ENCODE measurements at regions not wholly inside any gene's neighbourhood (a gene's known extent, or its start where the extent isn't known, plus 50 kb on each side); places are given as distances from the start of the nearest gene placed in this dataset.

GRCh38 chr2:47274054-47274782 lies 94.9 kb upstream of the EPCAM start:
- ATAC-seq = peak; percentile 65
- TF ChIP-seq CREB5 (CRISPR knock-in tag; IDR thresholded peaks at IDR 0.05; ENCODE audit: low read depth) (peak; percentile 89), GLIS3 (CRISPR knock-in tag; IDR thresholded peaks at IDR 0.05) (no peak), ISL1 (CRISPR knock-in tag; IDR thresholded peaks at IDR 0.05) (peak; percentile 63), ZC3H10 (CRISPR knock-in tag; IDR thresholded peaks at IDR 0.05) (no peak), ZFP3 (CRISPR knock-in tag; IDR thresholded peaks at IDR 0.05) (peak; percentile 34; the same call in 1 of the 2 replicates), TOX (CRISPR knock-in tag; IDR thresholded peaks at IDR 0.05; ENCODE audit: borderline replicate concordance) (no peak)

GRCh38 chr2:47272905-47273758 lies 96.0 kb upstream of the EPCAM start:
- no peak for ATAC-seq
- TF ChIP-seq SNAI2 (CRISPR knock-in tag; IDR thresholded peaks at IDR 0.05) (no peak), ZNF70 (CRISPR knock-in tag; IDR thresholded peaks at IDR 0.05) (no peak), RARB (CRISPR knock-in tag; IDR thresholded peaks at IDR 0.05) (no peak), ZNF565 (CRISPR knock-in tag; conservative IDR thresholded peaks at IDR 0.05; ENCODE audit: low read depth) (no peak), TOX (CRISPR knock-in tag; IDR thresholded peaks at IDR 0.05; ENCODE audit: borderline replicate concordance) (no peak), CSDC2 (CRISPR knock-in tag; IDR thresholded peaks at IDR 0.05) (no peak), ZFP3 (CRISPR knock-in tag; IDR thresholded peaks at IDR 0.05) (no peak), ARNTL (CRISPR knock-in tag; IDR thresholded peaks at IDR 0.05; ENCODE audit: borderline replicate concordance, low read depth) (no peak), OSR1 (CRISPR knock-in tag; IDR thresholded peaks at IDR 0.05) (no peak), ZNF8 (CRISPR knock-in tag; IDR thresholded peaks at IDR 0.05) (no peak)

GRCh38 chr2:47272031-47272864 lies 95.9 kb upstream of the CALM2 start:
- ATAC-seq = peak; percentile 81
- TF ChIP-seq BACH2 (CRISPR knock-in tag; IDR thresholded peaks at IDR 0.05; ENCODE audit: borderline replicate concordance) (no peak), ZFP3 (CRISPR knock-in tag; IDR thresholded peaks at IDR 0.05) (0 out of 2 replicates have a peak, but pooled peaks have one; percentile 63), ZC3H10 (CRISPR knock-in tag; IDR thresholded peaks at IDR 0.05) (no peak), TOX (CRISPR knock-in tag; IDR thresholded peaks at IDR 0.05; ENCODE audit: borderline replicate concordance) (no peak), ZNF8 (CRISPR knock-in tag; IDR thresholded peaks at IDR 0.05) (no peak), ZNF70 (CRISPR knock-in tag; IDR thresholded peaks at IDR 0.05) (no peak), TSHZ2 (CRISPR knock-in tag; IDR thresholded peaks at IDR 0.05) (0 out of 2 replicates have a peak, but pooled peaks have one; percentile 57), GLIS3 (CRISPR knock-in tag; IDR thresholded peaks at IDR 0.05) (0 out of 2 replicates have a peak, but pooled peaks have one; percentile 46), ARNTL (CRISPR knock-in tag; IDR thresholded peaks at IDR 0.05; ENCODE audit: borderline replicate concordance, low read depth) (no peak), SNAI2 (CRISPR knock-in tag; IDR thresholded peaks at IDR 0.05) (peak; percentile 44; the same call in 1 of the 2 replicates)

GRCh38 chr2:47271054-47272000 lies 95.0 kb upstream of the CALM2 start:
- no peak for ATAC-seq
- TF ChIP-seq CSRNP3 (CRISPR knock-in tag; IDR thresholded peaks at IDR 0.05) = no peak
- TF ChIP-seq BACH2 (CRISPR knock-in tag; IDR thresholded peaks at IDR 0.05; ENCODE audit: borderline replicate concordance) = no peak
- no peak for TF ChIP-seq ZNF70 (CRISPR knock-in tag; IDR thresholded peaks at IDR 0.05)
- no peak for TF ChIP-seq ZNF565 (CRISPR knock-in tag; conservative IDR thresholded peaks at IDR 0.05; ENCODE audit: low read depth)
- TF ChIP-seq TSHZ2 (CRISPR knock-in tag; IDR thresholded peaks at IDR 0.05) = no peak
- no peak for TF ChIP-seq ZFP3 (CRISPR knock-in tag; IDR thresholded peaks at IDR 0.05)
- no peak for TF ChIP-seq TOX (CRISPR knock-in tag; IDR thresholded peaks at IDR 0.05; ENCODE audit: borderline replicate concordance)
- no peak for TF ChIP-seq ISL1 (CRISPR knock-in tag; IDR thresholded peaks at IDR 0.05)
- no peak for TF ChIP-seq ZFP30 (CRISPR knock-in tag; IDR thresholded peaks at IDR 0.05)
- no peak for TF ChIP-seq TCF4 (CRISPR knock-in tag; IDR thresholded peaks at IDR 0.05; ENCODE audit: borderline replicate concordance)
- TF ChIP-seq PPARA (CRISPR knock-in tag; IDR thresholded peaks at IDR 0.05; ENCODE audit: borderline replicate concordance) = no peak
